ENCODE measurements at regions not wholly inside any gene's neighbourhood (a gene's known extent, or its start where the extent isn't known, plus 50 kb on each side); places are given as distances from the start of the nearest gene placed in this dataset.

- no peaks in the 10 kb centered on the region for H3K4me1 ChIP-seq
- TF ChIP-seq CTCF (IDR thresholded peaks at IDR 0.05; ENCODE audit: insufficient read depth in 1 of 2, low read depth in 1 of 2, low read length in 1 of 2, severe bottlenecking in 1 of 2, unreplicated experiment in 1 of 2), result no peak
- H3K9me3 Mint-ChIP-seq (ENCODE audit: unreplicated experiment), result no peaks in the 10 kb centered on the region
- no peak overlapping the region for H3K4me3 ChIP-seq (ENCODE audit: low read depth, low read length)
- no peaks in the 10 kb centered on the region for H3K36me3 ChIP-seq (ENCODE audit: control insufficient read depth, insufficient read depth, low read length)
- intact Hi-C loops (cut with micrococcal nuclease; ENCODE audit: unreplicated experiment), result no loop called here
- no peaks in the 10 kb centered on the region for H3K27me3 ChIP-seq (replicated peaks; ENCODE audit: control insufficient read depth, insufficient read depth, low read length)
- H3K9me3 ChIP-seq, result no peaks in the 10 kb centered on the region
- H3K27me3 Mint-ChIP-seq (ENCODE audit: insufficient read depth, unreplicated experiment), result peaks cover 2% of the 10 kb centered on the region
- no peaks in the 10 kb centered on the region for H3K4me1 Mint-ChIP-seq (ENCODE audit: low read depth, unreplicated experiment)
- no peak overlapping the region for H3K27ac Mint-ChIP-seq (ENCODE audit: unreplicated experiment)
- H3K4me3 Mint-ChIP-seq (ENCODE audit: unreplicated experiment), result no peak overlapping the region
- no TSS peak for BruUV-seq (replicated peaks)
- no peak for DNase-seq
- ChIA-PET POLR2A (no interaction called here), CTCF (no interaction called here)
- H3K36me3 Mint-ChIP-seq (ENCODE audit: insufficient read depth, unreplicated experiment), result no peaks in the 10 kb centered on the region
Measured at GRCh38 chr4:177640864-177641263, 198.6 kb upstream of the AGA start.

- Mint-ChIP-seq H3K36me3 (ENCODE audit: insufficient read depth, unreplicated experiment) (no peaks in the 10 kb centered on the region), H3K9me3 (ENCODE audit: unreplicated experiment) (peaks cover 12% of the 10 kb centered on the region), H3K27me3 (ENCODE audit: insufficient read depth, unreplicated experiment) (no peaks in the 10 kb centered on the region), H3K4me1 (ENCODE audit: low read depth, unreplicated experiment) (no peaks in the 10 kb centered on the region), H3K4me3 (ENCODE audit: unreplicated experiment) (no peak overlapping the region), H3K27ac (ENCODE audit: unreplicated experiment) (no peak overlapping the region)
- DNase-seq, result no peak
- Histone ChIP-seq H3K4me3 (ENCODE audit: low read depth, low read length) (no peak overlapping the region), H3K4me1 (no peaks in the 10 kb centered on the region), H3K36me3 (ENCODE audit: control insufficient read depth, insufficient read depth, low read length) (no peaks in the 10 kb centered on the region), H3K27me3 (replicated peaks; ENCODE audit: control insufficient read depth, insufficient read depth, low read length) (no peaks in the 10 kb centered on the region), H3K9me3 (0 out of 2 replicates have a peak, but pooled peaks cover 4% of the 10 kb centered on the region)
- no TSS peak for BruUV-seq (replicated peaks)
- ChIA-PET CTCF (no interaction called here), POLR2A (no interaction called here)
- intact Hi-C loops (cut with micrococcal nuclease; ENCODE audit: unreplicated experiment), result no loop called here
- TF ChIP-seq CTCF (IDR thresholded peaks at IDR 0.05; ENCODE audit: insufficient read depth in 1 of 2, low read depth in 1 of 2, low read length in 1 of 2, severe bottlenecking in 1 of 2, unreplicated experiment in 1 of 2), result no peak
Measured at GRCh38 chr4:177660223-177660622, 218.0 kb upstream of the AGA start.

- Histone ChIP-seq H3K27me3 (replicated peaks; ENCODE audit: control insufficient read depth, insufficient read depth, low read length) (no peaks in the 10 kb centered on the region), H3K9me3 (no peaks in the 10 kb centered on the region), H3K4me1 (no peaks in the 10 kb centered on the region), H3K36me3 (ENCODE audit: control insufficient read depth, insufficient read depth, low read length) (no peaks in the 10 kb centered on the region), H3K4me3 (ENCODE audit: low read depth, low read length) (no peak overlapping the region)
- Mint-ChIP-seq H3K9me3 (ENCODE audit: unreplicated experiment) (peaks cover under 1% of the 10 kb centered on the region), H3K36me3 (ENCODE audit: insufficient read depth, unreplicated experiment) (no peaks in the 10 kb centered on the region), H3K27ac (ENCODE audit: unreplicated experiment) (no peak overlapping the region), H3K27me3 (ENCODE audit: insufficient read depth, unreplicated experiment) (no peaks in the 10 kb centered on the region), H3K4me3 (ENCODE audit: unreplicated experiment) (no peak overlapping the region), H3K4me1 (ENCODE audit: low read depth, unreplicated experiment) (no peaks in the 10 kb centered on the region)
- no TSS peak for BruUV-seq (replicated peaks)
- intact Hi-C loops (cut with micrococcal nuclease; ENCODE audit: unreplicated experiment), result loop anchor here (1.0 to 5.0 kb wide), 4 partner anchors 213 to 607 kb away; no protein-coding TSS in a partner anchor
- POLR2A ChIA-PET, result no interaction called here
- TF ChIP-seq CTCF (IDR thresholded peaks at IDR 0.05; ENCODE audit: insufficient read depth in 1 of 2, low read depth in 1 of 2, low read length in 1 of 2, severe bottlenecking in 1 of 2, unreplicated experiment in 1 of 2), result peak; percentile 45 to 62
- CTCF ChIA-PET, result interaction anchor here (0.8 to 1.2 kb wide), 2 partner anchors 91 to 419 kb away, joined by 3 to 5 read pairs; no protein-coding TSS in a partner anchor
- peak in 1 of 2 experiments; percentile 30 for DNase-seq
Measured at GRCh38 chr4:177667687-177668086, 225.4 kb upstream of the AGA start.

Data from Caco-2 (cell line).